Suprapubic skin (tissue), 4 donors: ENCODE measurements at regions not wholly inside any gene's neighbourhood (a gene's known extent, or its start where the extent isn't known, plus 50 kb on each side); places are given as distances from the start of the nearest gene placed in this dataset.

ENCODE experiments used
- CTCF ChIP-seq, 2 donors: fragments of 200-600 bp in 1 of 2; fragments of 450-650 bp in 1 of 2; sonication (generic) in 1 of 2; IDR thresholded peaks; one replicate each; pipeline ENCODE4 v1.5.1; 2016 to 2019; ENCODE audit warnings: antibody characterized with exemption in 2 of 2, mild to moderate bottlenecking in 1 of 2, moderate library complexity in 1 of 2
- POLR2A ChIP-seq, 2 donors: fragments of 450-650 bp; IDR thresholded peaks; one replicate each; pipeline ENCODE4 v1.6.1; 2017; ENCODE audit warnings: antibody characterized with exemption in 2 of 2, mild to moderate bottlenecking in 2 of 2, moderate library complexity in 2 of 2
- POLR2AphosphoS5 ChIP-seq, 3 donors: sonication (generic); formaldehyde crosslinking; IDR thresholded peaks; one replicate each; pipeline ENCODE4 v1.6.1; 2017; ENCODE audit warnings: antibody characterized with exemption in 3 of 3

- TF ChIP-seq CTCF (IDR thresholded peaks at IDR 0.05) (no peak), POLR2A (IDR thresholded peaks at IDR 0.05) (no peak), POLR2AphosphoS5 (IDR thresholded peaks at IDR 0.05) (no peak)
Observed at GRCh38 chr12:67035121-67035520, 234.0 kb upstream of the CAND1 start.
